Keratinocyte (primary cell): ENCODE measurements at regions not wholly inside any gene's neighbourhood (a gene's known extent, or its start where the extent isn't known, plus 50 kb on each side); places are given as distances from the start of the nearest gene placed in this dataset.

Source experiments
- DNase-seq: peaks from one replicate; pipeline ENCODE4 v3.0.0-alpha.2; 2011; ENCODE audit warnings: low read depth, missing footprints, low spot score
- FAIRE-seq: peaks from 2 replicates; lab custom pipeline; 2011; peaks lifted over from hg19 to GRCh38; lab: Jason Lieb, UNC
- H2AFZ ChIP-seq: 2 replicates; pipeline ENCODE4 v1.6.0; 2012; ENCODE audit warnings: low read length, control low read depth, inconsistent platforms; ENCODE audit not compliant: control insufficient read depth
- H3K27ac ChIP-seq: 2 replicates; pipeline ENCODE4 v1.5.1; 2011; ENCODE audit warnings: low read length; ENCODE audit not compliant: control insufficient read depth, insufficient read depth
- H3K27me3 ChIP-seq: 3 replicates; pipeline ENCODE4 v1.6.0; 2011; ENCODE audit warnings: low read length; ENCODE audit not compliant: control insufficient read depth, insufficient read depth; ENCODE audit errors: extremely low read depth
- H3K36me3 ChIP-seq, 2 experiments: 2 replicates in 1 of 2; 3 replicates in 1 of 2; pipeline ENCODE4 v1.5.1; 2011; ENCODE audit warnings: low read length in 2 of 2, mild to moderate bottlenecking in 1 of 2; ENCODE audit not compliant: control insufficient read depth in 2 of 2, insufficient read depth in 2 of 2; ENCODE audit errors: extremely low read depth in 1 of 2
- H3K4me1 ChIP-seq: 3 replicates; pipeline ENCODE4 v1.5.1; 2011; ENCODE audit warnings: low read length; ENCODE audit not compliant: control insufficient read depth, insufficient read depth; ENCODE audit errors: extremely low read depth
- H3K4me2 ChIP-seq: 3 replicates; pipeline ENCODE4 v1.6.0; 2011; ENCODE audit warnings: low read depth, low read length; ENCODE audit not compliant: control insufficient read depth, insufficient read depth; ENCODE audit errors: extremely low read depth
- H3K4me3 ChIP-seq, 3 experiments: fragments of 200-600 bp in 1 of 3; sonication (generic) in 1 of 3; 2 replicates in 2 of 3; 3 replicates in 1 of 3; pipeline ENCODE4 v1.5.1; 2011 to 2016; ENCODE audit warnings: low read length in 3 of 3, mild to moderate bottlenecking in 3 of 3, control low read depth in 2 of 3, inconsistent platforms in 1 of 3, low read depth in 1 of 3, mixed read lengths in 1 of 3, mixed run types in 1 of 3, moderate library complexity in 1 of 3; ENCODE audit not compliant: control insufficient read depth in 2 of 3, insufficient read depth in 2 of 3; ENCODE audit errors: extremely low read depth in 1 of 3
- H3K79me2 ChIP-seq: 2 replicates; pipeline ENCODE4 v1.6.0; 2012; ENCODE audit warnings: low read length; ENCODE audit not compliant: control insufficient read depth, insufficient read depth
- H3K9ac ChIP-seq: 3 replicates; pipeline ENCODE4 v1.6.0; 2011; ENCODE audit warnings: low read length; ENCODE audit not compliant: control insufficient read depth, insufficient read depth; ENCODE audit errors: extremely low read depth
- H3K9me1 ChIP-seq: 3 replicates; pipeline ENCODE4 v1.6.0; 2011; ENCODE audit warnings: low read length; ENCODE audit not compliant: control insufficient read depth, insufficient read depth; ENCODE audit errors: extremely low read depth
- H3K9me3 ChIP-seq: 2 replicates; pipeline ENCODE4 v1.5.1; 2012; ENCODE audit warnings: low read depth, low read length; ENCODE audit not compliant: control insufficient read depth
- H4K20me1 ChIP-seq: 3 replicates; pipeline ENCODE4 v1.6.0; 2011; ENCODE audit warnings: low read length; ENCODE audit not compliant: control insufficient read depth, insufficient read depth; ENCODE audit errors: extremely low read depth
- EZH2 ChIP-seq: IDR thresholded peaks from one replicate; pipeline ENCODE4 v1.6.1; 2012; ENCODE audit warnings: inconsistent platforms, mild to moderate bottlenecking, low read length, moderate library complexity
- dilution Hi-C: fragments of 300-500 bp; cut with MboI; formaldehyde crosslinking; loops from one replicate; pipeline ENCODE4 v1.7.0; 2020; ENCODE audit warnings: low sequenced_read_pairs; ENCODE audit not compliant: extremely low pct_ligation_motif_present
- TF ChIP-seq, protein P1 (sequence below), 3 experiments: IDR thresholded peaks in 1 of 3; conservative IDR thresholded peaks in 1 of 3; optimal IDR thresholded peaks in 1 of 3; 2 replicates in 2 of 3; 3 replicates in 1 of 3; pipeline versions ENCODE3 to v1.5.1; 2011; ENCODE audit warnings: low read length in 3 of 3, mild to moderate bottlenecking in 3 of 3, moderate library complexity in 2 of 3, control low read depth in 1 of 3, inconsistent platforms in 1 of 3; ENCODE audit not compliant: insufficient read depth in 2 of 3; ENCODE audit errors: extremely low read depth in 1 of 3

DNA sequence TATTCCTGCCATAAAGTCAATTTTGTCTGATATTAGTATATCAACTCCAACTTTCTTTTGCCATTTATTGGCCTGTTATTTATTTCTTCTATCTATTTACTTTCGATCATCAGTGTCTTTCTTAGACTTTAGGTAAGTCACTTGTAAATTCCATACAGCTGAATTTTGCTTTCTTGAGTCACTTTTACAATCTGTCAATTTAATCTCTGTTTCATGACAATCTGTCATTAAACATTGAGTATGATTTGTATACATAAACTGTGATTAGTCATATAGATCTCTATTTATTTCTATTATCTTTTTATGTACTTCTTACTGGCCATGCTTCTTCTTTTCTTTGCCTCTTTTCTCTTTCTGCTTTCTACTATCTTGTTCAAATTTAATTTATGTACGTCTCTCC lies 160.1 kb downstream of the TMA16 start:
- no peaks in the 10 kb centered on the region for H3K36me3 ChIP-seq
- H4K20me1 ChIP-seq, result no peaks in the 10 kb centered on the region
- no peaks in the 10 kb centered on the region for H3K9me1 ChIP-seq
- H3K27ac ChIP-seq, result no peak overlapping the region
- H3K27me3 ChIP-seq, result no peaks in the 10 kb centered on the region
- dilution Hi-C loops, result no loop called here
- no peak overlapping the region for H3K4me3 ChIP-seq
- no peak overlapping the region for H3K9ac ChIP-seq
- FAIRE-seq (no peak), DNase-seq (no peak)
- no peaks in the 10 kb centered on the region for H3K79me2 ChIP-seq
- no peaks in the 10 kb centered on the region for H3K9me3 ChIP-seq
- H3K4me2 ChIP-seq, result no peak overlapping the region
- H3K4me1 ChIP-seq, result no peaks in the 10 kb centered on the region
- TF ChIP-seq EZH2, result no peak
- TF ChIP-seq, protein P1, sequence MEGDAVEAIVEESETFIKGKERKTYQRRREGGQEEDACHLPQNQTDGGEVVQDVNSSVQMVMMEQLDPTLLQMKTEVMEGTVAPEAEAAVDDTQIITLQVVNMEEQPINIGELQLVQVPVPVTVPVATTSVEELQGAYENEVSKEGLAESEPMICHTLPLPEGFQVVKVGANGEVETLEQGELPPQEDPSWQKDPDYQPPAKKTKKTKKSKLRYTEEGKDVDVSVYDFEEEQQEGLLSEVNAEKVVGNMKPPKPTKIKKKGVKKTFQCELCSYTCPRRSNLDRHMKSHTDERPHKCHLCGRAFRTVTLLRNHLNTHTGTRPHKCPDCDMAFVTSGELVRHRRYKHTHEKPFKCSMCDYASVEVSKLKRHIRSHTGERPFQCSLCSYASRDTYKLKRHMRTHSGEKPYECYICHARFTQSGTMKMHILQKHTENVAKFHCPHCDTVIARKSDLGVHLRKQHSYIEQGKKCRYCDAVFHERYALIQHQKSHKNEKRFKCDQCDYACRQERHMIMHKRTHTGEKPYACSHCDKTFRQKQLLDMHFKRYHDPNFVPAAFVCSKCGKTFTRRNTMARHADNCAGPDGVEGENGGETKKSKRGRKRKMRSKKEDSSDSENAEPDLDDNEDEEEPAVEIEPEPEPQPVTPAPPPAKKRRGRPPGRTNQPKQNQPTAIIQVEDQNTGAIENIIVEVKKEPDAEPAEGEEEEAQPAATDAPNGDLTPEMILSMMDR (optimal IDR thresholded peaks at IDR 0.05 in 1 of 3, IDR thresholded peaks at IDR 0.05 in 1 of 3, conservative IDR thresholded peaks at IDR 0.05 in 1 of 3; ENCODE audit: extremely low read depth in 1 of 3, insufficient read depth in 2 of 3, low read length in 3 of 3), result no peak
- H2AFZ ChIP-seq, result no peak overlapping the region

DNA sequence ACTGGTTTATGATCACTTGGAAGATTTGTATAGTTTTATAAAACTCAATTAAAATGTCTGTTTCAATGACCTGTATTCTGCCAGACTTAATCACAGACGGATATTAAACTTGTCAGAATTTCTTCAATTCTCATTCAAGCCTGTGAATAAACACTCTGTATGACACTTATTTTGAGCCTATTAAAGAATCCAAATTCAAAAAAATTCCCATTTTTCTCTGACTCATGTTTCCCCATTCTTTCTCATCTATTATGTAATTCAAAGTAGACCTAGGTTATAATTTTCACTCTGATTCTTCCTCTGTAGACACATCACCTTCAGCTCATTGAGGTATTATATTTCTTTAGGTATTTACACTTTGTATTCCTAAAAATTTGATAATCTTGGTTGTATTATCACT lies 166.1 kb downstream of the TMA16 start:
- no peak for TF ChIP-seq EZH2
- TF ChIP-seq, protein P1 (optimal IDR thresholded peaks at IDR 0.05 in 1 of 3, IDR thresholded peaks at IDR 0.05 in 1 of 3, conservative IDR thresholded peaks at IDR 0.05 in 1 of 3; ENCODE audit: extremely low read depth in 1 of 3, insufficient read depth in 2 of 3, low read length in 3 of 3), result no peak
- no peak for FAIRE-seq
- no peaks in the 10 kb centered on the region for H3K9me3 ChIP-seq
- no peak overlapping the region for H3K4me3 ChIP-seq
- H3K4me1 ChIP-seq, result no peaks in the 10 kb centered on the region
- no peaks in the 10 kb centered on the region for H3K9me1 ChIP-seq
- no peak overlapping the region for H3K4me2 ChIP-seq
- DNase-seq, result no peak
- H3K36me3 ChIP-seq, result no peaks in the 10 kb centered on the region
- no peaks in the 10 kb centered on the region for H4K20me1 ChIP-seq
- dilution Hi-C loops, result no loop called here
- no peak overlapping the region for H2AFZ ChIP-seq
- H3K9ac ChIP-seq, result no peak overlapping the region
- no peaks in the 10 kb centered on the region for H3K79me2 ChIP-seq
- H3K27me3 ChIP-seq, result no peaks in the 10 kb centered on the region
- no peak overlapping the region for H3K27ac ChIP-seq
